ENCODE measurements at regions not wholly inside any gene's neighbourhood (a gene's known extent, or its start where the extent isn't known, plus 50 kb on each side); places are given as distances from the start of the nearest gene placed in this dataset.

DNA sequence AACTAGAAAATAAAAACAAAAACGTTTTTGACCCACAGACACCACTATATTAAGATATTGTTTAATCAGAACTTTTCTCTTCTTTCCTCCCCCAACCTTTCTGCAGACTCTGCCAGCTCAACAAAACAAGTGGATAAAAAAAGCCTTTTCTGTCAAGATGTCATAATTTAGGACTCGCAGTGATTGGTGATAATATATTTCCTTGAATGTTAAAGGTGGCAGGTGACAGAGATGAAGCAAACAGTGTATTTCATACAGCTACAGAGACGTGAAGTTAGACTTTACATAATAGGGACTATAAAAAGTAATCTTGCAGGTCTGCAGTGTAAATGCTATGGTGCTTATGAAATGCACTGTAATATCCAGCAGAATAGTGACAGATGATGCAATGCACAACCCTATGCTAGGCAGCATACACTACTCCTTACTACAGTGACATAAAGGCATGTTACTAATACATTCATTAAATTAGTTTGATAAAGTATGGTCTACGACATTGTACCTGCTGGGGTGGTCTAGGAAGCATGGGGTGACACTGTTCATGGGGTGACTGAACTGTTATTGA is 326.7 kb upstream of the GRAMD2B start:
- TF ChIP-seq, protein P1, sequence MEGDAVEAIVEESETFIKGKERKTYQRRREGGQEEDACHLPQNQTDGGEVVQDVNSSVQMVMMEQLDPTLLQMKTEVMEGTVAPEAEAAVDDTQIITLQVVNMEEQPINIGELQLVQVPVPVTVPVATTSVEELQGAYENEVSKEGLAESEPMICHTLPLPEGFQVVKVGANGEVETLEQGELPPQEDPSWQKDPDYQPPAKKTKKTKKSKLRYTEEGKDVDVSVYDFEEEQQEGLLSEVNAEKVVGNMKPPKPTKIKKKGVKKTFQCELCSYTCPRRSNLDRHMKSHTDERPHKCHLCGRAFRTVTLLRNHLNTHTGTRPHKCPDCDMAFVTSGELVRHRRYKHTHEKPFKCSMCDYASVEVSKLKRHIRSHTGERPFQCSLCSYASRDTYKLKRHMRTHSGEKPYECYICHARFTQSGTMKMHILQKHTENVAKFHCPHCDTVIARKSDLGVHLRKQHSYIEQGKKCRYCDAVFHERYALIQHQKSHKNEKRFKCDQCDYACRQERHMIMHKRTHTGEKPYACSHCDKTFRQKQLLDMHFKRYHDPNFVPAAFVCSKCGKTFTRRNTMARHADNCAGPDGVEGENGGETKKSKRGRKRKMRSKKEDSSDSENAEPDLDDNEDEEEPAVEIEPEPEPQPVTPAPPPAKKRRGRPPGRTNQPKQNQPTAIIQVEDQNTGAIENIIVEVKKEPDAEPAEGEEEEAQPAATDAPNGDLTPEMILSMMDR (IDR thresholded peaks at IDR 0.05), result no peak
- no peak for TF ChIP-seq POLR2A (IDR thresholded peaks at IDR 0.05)
